HFFc6 (cell line): ENCODE measurements at regions not wholly inside any gene's neighbourhood (a gene's known extent, or its start where the extent isn't known, plus 50 kb on each side); places are given as distances from the start of the nearest gene placed in this dataset.

Source experiments
- DNase-seq: peaks from one replicate; pipeline ENCODE4 v3.0.0-alpha.2; 2018
- H3K27ac Mint-ChIP-seq: 2 replicates; pipeline ENCODE4 v1.8.0; 2020; ENCODE audit warnings: mild to moderate bottlenecking, mixed read lengths
- H3K27me3 Mint-ChIP-seq: 2 replicates; pipeline ENCODE4 v1.8.0; 2021; ENCODE audit warnings: mild to moderate bottlenecking, moderate library complexity, mixed read lengths; ENCODE audit not compliant: insufficient read depth
- H3K36me3 Mint-ChIP-seq: 2 replicates; pipeline ENCODE4 v1.8.0; 2021; ENCODE audit warnings: low read depth, mixed read lengths
- H3K4me1 Mint-ChIP-seq: 2 replicates; pipeline ENCODE4 v1.8.0; 2020; ENCODE audit warnings: low read depth, mixed read lengths
- H3K4me3 Mint-ChIP-seq: 2 replicates; pipeline ENCODE4 v1.8.0; 2020; ENCODE audit warnings: mild to moderate bottlenecking, moderate library complexity, mixed read lengths
- H3K9me3 Mint-ChIP-seq: 2 replicates; pipeline ENCODE4 v1.8.0; 2020; ENCODE audit warnings: mild to moderate bottlenecking, mixed read lengths
- TF ChIP-seq, protein P1 (sequence below): fragments of 200-600 bp; sonication (generic); IDR thresholded peaks from 2 replicates; pipeline ENCODE4 v1.5.0; 2021; ENCODE audit warnings: antibody characterized with exemption, mild to moderate bottlenecking

DNA sequence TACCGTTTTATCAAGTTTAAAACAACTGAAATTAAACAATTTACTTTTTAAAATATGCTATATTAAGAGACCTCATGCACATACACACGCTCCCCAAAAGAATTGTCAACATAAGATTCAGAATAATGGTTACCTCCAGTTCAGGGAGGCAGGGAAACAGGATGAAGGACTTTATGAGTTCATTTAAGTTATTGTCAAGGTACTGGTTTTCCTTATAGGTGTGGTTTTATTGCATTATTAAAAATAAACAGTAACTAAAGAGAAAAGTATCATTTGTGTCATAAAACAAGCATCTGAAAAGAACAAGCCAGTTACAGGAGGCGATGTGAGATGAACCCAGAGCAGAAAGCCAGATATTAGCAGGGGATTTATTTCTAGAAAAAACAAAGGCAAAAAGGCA lies 2376.7 kb downstream of the MAT2B start:
- Mint-ChIP-seq H3K27ac (no peak overlapping the region), H3K9me3 (peaks cover 46% of the 10 kb centered on the region), H3K27me3 (no peaks in the 10 kb centered on the region), H3K4me1 (no peaks in the 10 kb centered on the region), H3K36me3 (no peaks in the 10 kb centered on the region), H3K4me3 (no peak overlapping the region)
- TF ChIP-seq, protein P1, sequence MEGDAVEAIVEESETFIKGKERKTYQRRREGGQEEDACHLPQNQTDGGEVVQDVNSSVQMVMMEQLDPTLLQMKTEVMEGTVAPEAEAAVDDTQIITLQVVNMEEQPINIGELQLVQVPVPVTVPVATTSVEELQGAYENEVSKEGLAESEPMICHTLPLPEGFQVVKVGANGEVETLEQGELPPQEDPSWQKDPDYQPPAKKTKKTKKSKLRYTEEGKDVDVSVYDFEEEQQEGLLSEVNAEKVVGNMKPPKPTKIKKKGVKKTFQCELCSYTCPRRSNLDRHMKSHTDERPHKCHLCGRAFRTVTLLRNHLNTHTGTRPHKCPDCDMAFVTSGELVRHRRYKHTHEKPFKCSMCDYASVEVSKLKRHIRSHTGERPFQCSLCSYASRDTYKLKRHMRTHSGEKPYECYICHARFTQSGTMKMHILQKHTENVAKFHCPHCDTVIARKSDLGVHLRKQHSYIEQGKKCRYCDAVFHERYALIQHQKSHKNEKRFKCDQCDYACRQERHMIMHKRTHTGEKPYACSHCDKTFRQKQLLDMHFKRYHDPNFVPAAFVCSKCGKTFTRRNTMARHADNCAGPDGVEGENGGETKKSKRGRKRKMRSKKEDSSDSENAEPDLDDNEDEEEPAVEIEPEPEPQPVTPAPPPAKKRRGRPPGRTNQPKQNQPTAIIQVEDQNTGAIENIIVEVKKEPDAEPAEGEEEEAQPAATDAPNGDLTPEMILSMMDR, result no peak
- no peak for DNase-seq

DNA sequence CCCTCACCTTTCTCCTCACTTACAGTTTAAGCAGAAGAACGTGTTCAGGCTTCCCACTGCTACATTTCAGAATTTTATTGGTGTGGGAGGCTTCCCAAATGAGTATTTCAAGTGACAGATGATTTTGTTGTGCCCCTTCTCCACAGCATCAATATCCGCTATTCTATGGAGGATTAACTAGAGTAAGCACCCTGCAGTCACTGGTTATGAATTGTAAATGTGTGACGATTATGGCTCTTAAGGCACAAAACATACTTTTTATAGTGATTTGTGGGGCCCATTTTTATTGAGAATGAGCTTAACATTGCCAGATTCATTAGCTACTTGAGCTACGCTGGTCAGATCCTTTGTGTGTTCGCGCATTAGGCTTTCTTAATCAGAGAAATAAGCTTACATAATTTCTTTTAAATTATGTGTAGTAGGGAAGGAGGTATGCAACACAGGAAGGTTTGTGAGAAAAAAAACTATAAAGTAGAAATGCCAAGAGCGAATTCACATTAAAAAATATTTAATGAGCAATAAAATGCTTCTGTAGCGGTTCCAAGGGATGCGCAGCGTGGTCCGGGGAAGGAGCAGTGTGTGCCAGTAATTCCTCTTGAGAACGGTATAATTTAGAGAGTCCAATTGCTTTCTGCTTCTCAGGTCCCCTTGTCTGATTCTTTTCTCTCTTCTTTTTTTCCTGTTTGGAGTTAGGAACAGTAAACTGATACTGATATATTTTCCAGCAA lies 2380.4 kb downstream of the MAT2B start:
- Mint-ChIP-seq H3K27me3 (no peaks in the 10 kb centered on the region), H3K9me3 (peaks cover 45% of the 10 kb centered on the region), H3K36me3 (no peaks in the 10 kb centered on the region), H3K27ac (no peak overlapping the region), H3K4me3 (no peak overlapping the region), H3K4me1 (no peaks in the 10 kb centered on the region)
- DNase-seq, result no peak
- TF ChIP-seq, protein P1, result no peak

DNA sequence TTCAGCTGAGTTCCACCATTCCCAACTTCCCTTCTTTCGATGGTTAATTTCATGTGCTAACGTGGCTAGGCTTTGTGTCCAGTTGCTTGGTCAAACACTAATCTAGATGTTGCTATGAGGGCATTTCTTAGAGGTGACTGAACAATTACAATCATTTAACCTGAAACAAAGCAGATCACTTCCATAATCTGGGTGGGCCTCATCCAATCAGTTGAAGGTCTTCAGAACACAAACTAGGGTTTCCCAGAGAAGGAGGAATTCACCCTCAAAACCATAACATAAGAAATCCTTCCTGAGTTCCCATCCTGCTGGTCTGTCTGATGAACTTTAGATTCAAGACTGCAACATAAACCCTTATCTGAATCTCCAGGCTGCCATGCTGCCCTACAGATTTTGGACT lies 2381.7 kb downstream of the MAT2B start:
- Mint-ChIP-seq H3K27ac (no peak overlapping the region), H3K4me3 (no peak overlapping the region), H3K9me3 (peaks cover 56% of the 10 kb centered on the region), H3K4me1 (no peaks in the 10 kb centered on the region), H3K27me3 (no peaks in the 10 kb centered on the region), H3K36me3 (no peaks in the 10 kb centered on the region)
- DNase-seq, result no peak
- TF ChIP-seq, protein P1, result no peak

DNA sequence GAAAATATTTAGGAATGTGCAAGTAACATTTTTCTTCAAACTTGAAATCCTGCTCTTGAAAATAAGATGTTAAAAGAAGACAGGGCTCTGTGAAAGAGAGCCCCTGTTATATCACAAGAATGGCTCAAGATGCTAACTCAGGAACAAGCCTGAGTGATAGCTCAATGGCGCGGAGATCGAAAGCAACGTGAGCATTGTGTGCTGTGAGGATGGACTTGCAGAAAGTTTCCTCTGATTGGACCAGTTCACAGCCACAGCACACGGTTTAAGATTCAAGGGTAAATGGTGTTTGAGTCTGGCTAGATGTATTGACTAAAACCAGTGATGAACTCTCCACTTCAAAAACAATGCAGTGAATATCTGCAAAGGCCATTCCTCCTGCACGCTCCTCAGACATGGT lies 2387.0 kb downstream of the MAT2B start:
- TF ChIP-seq, protein P1, result no peak
- Mint-ChIP-seq H3K9me3 (peaks cover 48% of the 10 kb centered on the region), H3K27ac (no peak overlapping the region), H3K4me3 (no peak overlapping the region), H3K36me3 (no peaks in the 10 kb centered on the region), H3K27me3 (no peaks in the 10 kb centered on the region), H3K4me1 (no peaks in the 10 kb centered on the region)
- DNase-seq, result no peak

DNA sequence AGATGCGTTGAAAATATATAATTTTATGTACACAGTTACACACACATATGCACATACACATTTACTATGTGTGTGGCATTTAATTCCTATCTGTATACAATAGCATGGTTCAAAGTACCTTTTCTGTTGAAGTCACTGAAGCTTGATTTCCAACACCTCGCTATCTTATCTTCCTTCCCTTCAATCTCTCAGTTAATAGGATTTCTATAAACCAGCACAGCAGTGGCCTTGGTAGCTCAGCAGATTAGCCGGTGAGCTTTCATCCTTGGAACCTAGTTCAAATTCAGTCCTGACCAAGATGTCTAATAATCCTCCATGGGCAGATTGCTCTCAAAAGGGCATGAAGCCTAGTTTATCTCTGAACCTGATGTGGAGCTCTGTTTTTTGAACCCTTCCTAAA lies 2389.5 kb downstream of the MAT2B start:
- H3K27me3 Mint-ChIP-seq, result no peaks in the 10 kb centered on the region

More for the DNA sequence above, 2389.5 kb downstream of the MAT2B start:
- Mint-ChIP-seq H3K36me3 (no peaks in the 10 kb centered on the region), H3K27ac (no peak overlapping the region), H3K9me3 (peaks cover 44% of the 10 kb centered on the region), H3K4me1 (no peaks in the 10 kb centered on the region), H3K4me3 (no peak overlapping the region)
- no peak for DNase-seq
- TF ChIP-seq, protein P1, result no peak
